Coronary artery (tissue), 2 donors: ENCODE measurements at regions not wholly inside any gene's neighbourhood (a gene's known extent, or its start where the extent isn't known, plus 50 kb on each side); places are given as distances from the start of the nearest gene placed in this dataset.
"Not testable (repeated sequence)": the region's sequence is repeated elsewhere in the genome, so short reads cannot be mapped to it uniquely, and the experiment has no call there.

Experiments
- DNase-seq: peaks from one replicate; pipeline ENCODE4 v3.0.0-alpha.2; 2017; ENCODE audit warnings: low spot score
- H3K27ac ChIP-seq, 2 donors: fragments of 200-600 bp; sonication (generic); one replicate each; pipeline ENCODE4 v1.5.1; 2016 to 2019
- H3K4me3 ChIP-seq: fragments of 200-600 bp; sonication (generic); 2 replicates; pipeline ENCODE4 v1.5.1; 2016; ENCODE audit warnings: mild to moderate bottlenecking, moderate library complexity
- CTCF ChIP-seq: fragments of 200-600 bp; sonication (generic); IDR thresholded peaks from one replicate; pipeline ENCODE4 v1.5.1; 2019; ENCODE audit warnings: antibody characterized with exemption

- no peak for DNase-seq
- no peak for TF ChIP-seq CTCF
- Histone ChIP-seq H3K4me3 (no peak overlapping the region), H3K27ac (no peak overlapping the region)
Measured at GRCh38 chr15:38843736-38844590, 279.3 kb upstream of the RASGRP1 start.

GRCh38 chr15:38844736-38845135 lies 280.1 kb upstream of the RASGRP1 start:
- no peak for DNase-seq
- Histone ChIP-seq H3K27ac (no peak overlapping the region), H3K4me3 (no peak overlapping the region)
- no peak for TF ChIP-seq CTCF

GRCh38 chr15:38846346-38846745 lies 281.7 kb upstream of the RASGRP1 start:
- no peak for TF ChIP-seq CTCF
- Histone ChIP-seq H3K27ac (no peak overlapping the region), H3K4me3 (no peak overlapping the region)
- DNase-seq: no peak

GRCh38 chr15:38847666-38848065 lies 283.1 kb upstream of the RASGRP1 start:
- no peak overlapping the region for H3K27ac ChIP-seq
- no peak overlapping the region for H3K4me3 ChIP-seq
- no peak for TF ChIP-seq CTCF
- DNase-seq: no peak

GRCh38 chr15:38849046-38849445 lies 284.4 kb upstream of the RASGRP1 start:
- TF ChIP-seq CTCF: no peak
- no peak for DNase-seq
- no peak overlapping the region for H3K4me3 ChIP-seq
- no peak overlapping the region for H3K27ac ChIP-seq

- DNase-seq: not testable (repeated sequence)
Measured at GRCh38 chr15:38852188-38852587, 287.6 kb upstream of the RASGRP1 start.

GRCh38 chr15:38853608-38854007 lies 289.0 kb upstream of the RASGRP1 start:
- Histone ChIP-seq H3K27ac (no peak overlapping the region), H3K4me3 (no peak overlapping the region)
- TF ChIP-seq CTCF: no peak
- no peak for DNase-seq

More at GRCh38 chr15:38852188-38852587, 287.6 kb upstream of the RASGRP1 start:
- not testable (repeated sequence) for H3K27ac ChIP-seq, H3K4me3 ChIP-seq
